Sigmoid colon (tissue), 6 donors: ENCODE measurements at regions not wholly inside any gene's neighbourhood (a gene's known extent, or its start where the extent isn't known, plus 50 kb on each side); places are given as distances from the start of the nearest gene placed in this dataset.

Source experiments
- DNase-seq: peaks from one replicate; pipeline ENCODE4 v3.0.0-alpha.2; 2019
- H3K27ac ChIP-seq, 4 donors: fragments of 200-600 bp; sonication (generic); one replicate each; pipeline ENCODE4 v1.5.1; 2016 to 2019; ENCODE audit warnings: mild to moderate bottlenecking in 1 of 4
- H3K27me3 ChIP-seq, 3 donors: fragments of 200-600 bp; sonication (generic); one replicate each; pipeline ENCODE4 v1.5.1; 2019; ENCODE audit warnings: mild to moderate bottlenecking in 1 of 3
- H3K36me3 ChIP-seq, 4 donors: fragments of 200-600 bp; sonication (generic); one replicate each; pipeline ENCODE4 v1.5.1; 2016 to 2019
- H3K4me1 ChIP-seq, 4 donors: fragments of 200-600 bp; sonication (generic); one replicate each; pipeline ENCODE4 v1.5.1; 2017 to 2019
- H3K4me3 ChIP-seq, 4 donors: fragments of 200-600 bp; sonication (generic); one replicate each; pipeline ENCODE4 v1.5.1; 2017 to 2019; ENCODE audit warnings: mild to moderate bottlenecking in 2 of 4, moderate library complexity in 1 of 4
- H3K9me3 ChIP-seq, 4 donors: fragments of 200-600 bp in 3 of 4; sonication (generic) in 3 of 4; one replicate each; pipeline versions ENCODE4 v1.5.1 to v1.6.1; 2013 to 2019
- EP300 ChIP-seq, 4 donors: sonication (generic); formaldehyde crosslinking; IDR thresholded peaks; one replicate each; pipeline ENCODE4 v1.6.1; 2017; ENCODE audit warnings: antibody characterized with exemption in 4 of 4
- POLR2A ChIP-seq, 2 donors: fragments of 450-650 bp; IDR thresholded peaks; one replicate each; pipeline ENCODE4 v1.6.1; 2016; ENCODE audit warnings: antibody characterized with exemption in 2 of 2, mild to moderate bottlenecking in 2 of 2, moderate library complexity in 2 of 2
- POLR2AphosphoS5 ChIP-seq, 4 donors: sonication (generic); formaldehyde crosslinking; IDR thresholded peaks; one replicate each; pipeline ENCODE4 v1.6.1; 2017; ENCODE audit warnings: antibody characterized with exemption in 4 of 4
- WGBS, 2 donors: extraction: QIAGEN DNeasy Blood & Tissue Kit; methylation state at CpG; one replicate each; pipeline ENCODE4 v1.1.7; 2013; 5-methylcytosine and 5-hydroxymethylcytosine counted together
- intact Hi-C: fragments of 100-400 bp; cut with DNase I; formaldehyde crosslinking; loops from one replicate; pipeline ENCODE4 v1.15.1; 2023
- TF ChIP-seq, protein P1 (sequence below), 4 experiments: fragments of 450-650 bp in 3 of 4; fragments of 200-600 bp in 1 of 4; IDR thresholded peaks; one replicate each; pipeline ENCODE4 v1.5.1; 2016 to 2019; ENCODE audit warnings: antibody characterized with exemption in 4 of 4, mild to moderate bottlenecking in 3 of 4, moderate library complexity in 2 of 4
- donor health status: healthy with polysubstance abuse.
- donor health status: healthy.

DNA sequence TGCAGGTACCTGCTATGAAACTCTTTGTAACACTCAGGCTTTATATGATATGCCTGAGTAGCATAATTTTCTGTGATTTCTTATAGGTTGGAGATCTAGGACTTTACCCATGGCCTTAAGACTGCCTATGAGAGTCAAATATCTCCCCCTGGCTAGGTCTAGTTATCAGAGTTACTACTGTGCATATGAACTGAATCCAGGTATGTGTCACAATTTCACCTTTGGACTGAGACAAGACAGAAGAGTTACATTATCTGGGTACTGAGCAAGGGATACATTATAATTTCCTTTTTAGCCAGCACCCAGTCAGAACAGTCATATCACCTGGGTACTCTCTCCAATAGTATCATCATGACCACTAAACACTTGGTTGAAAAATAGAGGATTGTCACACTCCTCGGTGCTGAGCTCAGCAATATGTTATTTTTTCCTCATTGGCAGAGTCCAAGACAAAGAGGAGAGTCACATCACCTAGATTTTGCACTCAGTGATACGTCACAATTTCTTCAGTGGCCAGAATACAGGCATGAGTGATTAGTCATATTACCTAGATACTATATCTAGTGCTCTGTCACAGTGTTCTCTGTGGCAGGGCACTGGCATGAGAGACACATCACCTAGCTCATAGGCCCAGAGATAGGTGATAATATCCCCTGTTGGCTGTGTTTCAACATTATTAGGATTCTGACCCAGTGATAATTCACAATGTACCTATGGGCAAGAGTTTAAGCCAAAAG is 1027.6 kb upstream of the AMELY start:
- no peaks in the 10 kb centered on the region for H3K36me3 ChIP-seq
- no peaks in the 10 kb centered on the region for H3K27me3 ChIP-seq
- TF ChIP-seq POLR2A (IDR thresholded peaks at IDR 0.05) (no peak), EP300 (IDR thresholded peaks at IDR 0.05) (no peak), POLR2AphosphoS5 (IDR thresholded peaks at IDR 0.05) (no peak)
- TF ChIP-seq, protein P1, sequence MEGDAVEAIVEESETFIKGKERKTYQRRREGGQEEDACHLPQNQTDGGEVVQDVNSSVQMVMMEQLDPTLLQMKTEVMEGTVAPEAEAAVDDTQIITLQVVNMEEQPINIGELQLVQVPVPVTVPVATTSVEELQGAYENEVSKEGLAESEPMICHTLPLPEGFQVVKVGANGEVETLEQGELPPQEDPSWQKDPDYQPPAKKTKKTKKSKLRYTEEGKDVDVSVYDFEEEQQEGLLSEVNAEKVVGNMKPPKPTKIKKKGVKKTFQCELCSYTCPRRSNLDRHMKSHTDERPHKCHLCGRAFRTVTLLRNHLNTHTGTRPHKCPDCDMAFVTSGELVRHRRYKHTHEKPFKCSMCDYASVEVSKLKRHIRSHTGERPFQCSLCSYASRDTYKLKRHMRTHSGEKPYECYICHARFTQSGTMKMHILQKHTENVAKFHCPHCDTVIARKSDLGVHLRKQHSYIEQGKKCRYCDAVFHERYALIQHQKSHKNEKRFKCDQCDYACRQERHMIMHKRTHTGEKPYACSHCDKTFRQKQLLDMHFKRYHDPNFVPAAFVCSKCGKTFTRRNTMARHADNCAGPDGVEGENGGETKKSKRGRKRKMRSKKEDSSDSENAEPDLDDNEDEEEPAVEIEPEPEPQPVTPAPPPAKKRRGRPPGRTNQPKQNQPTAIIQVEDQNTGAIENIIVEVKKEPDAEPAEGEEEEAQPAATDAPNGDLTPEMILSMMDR (IDR thresholded peaks at IDR 0.05) = no peak
- no peak overlapping the region for H3K4me3 ChIP-seq
- no peak for DNase-seq
- 71 to 86% methylated on average over 2 of the region's 2 CpGs for WGBS, 2 donors
- intact Hi-C loops = no loop called here
- H3K27ac ChIP-seq = no peak overlapping the region
- no peaks in the 10 kb centered on the region for H3K9me3 ChIP-seq
- no peaks in the 10 kb centered on the region for H3K4me1 ChIP-seq

- H3K4me1 ChIP-seq = no peaks in the 10 kb centered on the region
- TF ChIP-seq POLR2AphosphoS5 (IDR thresholded peaks at IDR 0.05) = no peak
- TF ChIP-seq POLR2A (IDR thresholded peaks at IDR 0.05) = no peak
- TF ChIP-seq, protein P1 (IDR thresholded peaks at IDR 0.05) = no peak
- no peak for TF ChIP-seq EP300 (IDR thresholded peaks at IDR 0.05)
- H3K27me3 ChIP-seq = no peaks in the 10 kb centered on the region
- intact Hi-C loops = no loop called here
- no peak for DNase-seq
- H3K27ac ChIP-seq = no peak overlapping the region
- no peaks in the 10 kb centered on the region for H3K9me3 ChIP-seq
- no peaks in the 10 kb centered on the region for H3K36me3 ChIP-seq
- WGBS, 2 donors = 75 to 88% methylated on average over 4 of the region's 4 CpGs
- H3K4me3 ChIP-seq = no peak overlapping the region
Measured at GRCh38 chrY:7936831-7937230, 1025.3 kb upstream of the AMELY start.

GRCh38 chrY:7936046-7936445 is 1024.5 kb upstream of the AMELY start:
- DNase-seq = no peak
- 69 to 76% methylated on average over 1 of the region's 1 CpG for WGBS, 2 donors
- H3K27ac ChIP-seq = no peak overlapping the region
- H3K9me3 ChIP-seq = no peaks in the 10 kb centered on the region
- no peaks in the 10 kb centered on the region for H3K27me3 ChIP-seq
- H3K4me1 ChIP-seq = no peaks in the 10 kb centered on the region
- no peak overlapping the region for H3K4me3 ChIP-seq
- TF ChIP-seq EP300 (IDR thresholded peaks at IDR 0.05) (no peak), POLR2AphosphoS5 (IDR thresholded peaks at IDR 0.05) (no peak)
- no peaks in the 10 kb centered on the region for H3K36me3 ChIP-seq
- intact Hi-C loops = no loop called here

- WGBS, 2 donors = 76 to 80% methylated on average over 2 of the region's 2 CpGs
- H3K36me3 ChIP-seq = no peaks in the 10 kb centered on the region
- intact Hi-C loops = no loop called here
- TF ChIP-seq EP300 (IDR thresholded peaks at IDR 0.05) (no peak), POLR2A (IDR thresholded peaks at IDR 0.05) (no peak), POLR2AphosphoS5 (IDR thresholded peaks at IDR 0.05) (no peak)
- TF ChIP-seq, protein P1 (IDR thresholded peaks at IDR 0.05) = no peak
- H3K9me3 ChIP-seq = no peaks in the 10 kb centered on the region
- H3K4me1 ChIP-seq = no peaks in the 10 kb centered on the region
- no peaks in the 10 kb centered on the region for H3K27me3 ChIP-seq
- H3K27ac ChIP-seq = no peak overlapping the region
- H3K4me3 ChIP-seq = no peak overlapping the region
- no peak for DNase-seq
Measured at GRCh38 chrY:7935606-7936005, 1024.1 kb upstream of the AMELY start.

DNA sequence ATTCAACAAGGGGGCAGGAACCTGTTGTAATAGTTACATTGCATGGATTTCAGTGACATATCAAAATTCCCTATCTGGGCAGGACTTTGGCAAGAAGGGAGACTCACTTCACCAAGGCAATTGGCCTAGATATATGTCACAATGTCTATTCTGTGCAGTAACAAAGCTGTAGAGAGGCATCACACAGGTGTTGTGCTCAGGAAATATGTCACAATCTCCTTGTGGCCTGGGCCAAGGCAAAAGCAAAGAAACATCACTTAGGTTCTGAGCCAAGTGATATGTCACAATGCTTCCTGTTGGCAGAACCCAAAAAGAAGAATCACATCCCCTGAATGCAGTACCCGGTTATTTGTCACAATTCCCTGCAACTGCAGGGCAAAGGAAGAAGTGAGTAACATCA is 1020.9 kb upstream of the AMELY start:
- Histone ChIP-seq H3K4me3 (no peak overlapping the region), H3K27me3 (no peaks in the 10 kb centered on the region), H3K36me3 (no peaks in the 10 kb centered on the region), H3K27ac (no peak overlapping the region), H3K4me1 (no peaks in the 10 kb centered on the region), H3K9me3 (no peaks in the 10 kb centered on the region)
- intact Hi-C loops = no loop called here
- no peak for DNase-seq
- WGBS, 2 donors = 83 to 91% methylated on average over 1 of the region's 1 CpG
- TF ChIP-seq EP300 (IDR thresholded peaks at IDR 0.05) = no peak
- no peak for TF ChIP-seq POLR2AphosphoS5 (IDR thresholded peaks at IDR 0.05)
- TF ChIP-seq, protein P1 (IDR thresholded peaks at IDR 0.05) = no peak
- no peak for TF ChIP-seq POLR2A (IDR thresholded peaks at IDR 0.05)
